HepG2 (cell line): ENCODE measurements at regions not wholly inside any gene's neighbourhood (a gene's known extent, or its start where the extent isn't known, plus 50 kb on each side); places are given as distances from the start of the nearest gene placed in this dataset.
A peak's percentile ranks its signal among the peaks of the same experiment; 100 is the strongest.

Source experiments
- ATAC-seq: fragments of 200-7000 bp; cut with Tn5 transposase; 3 replicates; pipeline ENCODE4 v1.9.1; 2020; ENCODE audit warnings: mild to moderate bottlenecking, moderate library complexity
- BruUV-seq: library from RNA; stranded (reverse); fragments of 400-500 nt; replicated peaks from 2 replicates; lab custom pipeline; 2021; lab: Mats Ljungman, UMichigan
- CTCF ChIA-PET: fragments of 300-600 bp; formaldehyde crosslinking; extraction: SDS; loops from one replicate; lab custom pipeline; 2021; ENCODE audit warnings: low total read pairs, inconsistent platforms, low intra/inter-chr PET ratio; lab: Yijun Ruan, JAX
- POLR2A ChIA-PET: fragments of 350-600 bp; sonication (Branson Sonifier 250); formaldehyde crosslinking; loops from one replicate; lab custom pipeline; 2020; ENCODE audit warnings: antibody characterized with exemption, inconsistent platforms; lab: Yijun Ruan, JAX
- DNase-seq: peaks from one replicate; pipeline ENCODE4 v3.0.0-alpha.2; 2015; ENCODE audit warnings: low spot score
- FAIRE-seq: peaks from 3 replicates; lab custom pipeline; 2011; peaks lifted over from hg19 to GRCh38; lab: Jason Lieb, UNC
- H2AFZ ChIP-seq: one replicate; pipeline ENCODE4 v1.6.1; 2011; ENCODE audit warnings: low read length, inconsistent platforms
- H3K27ac ChIP-seq: fragments of 300-600 bp; 3 replicates; pipeline ENCODE4 v1.8.0; 2011; ENCODE audit warnings: mixed run types, mild to moderate bottlenecking, mixed read lengths, low read length, inconsistent platforms; ENCODE audit not compliant: insufficient read depth; ENCODE audit errors: extremely low read length
- H3K27me3 ChIP-seq, 2 experiments: fragments of 200-600 bp in 1 of 2; 2 replicates in 1 of 2; 3 replicates in 1 of 2; pipeline versions ENCODE4 v1.6.0 to v1.8.0; 2011; ENCODE audit warnings: low read length in 2 of 2, mild to moderate bottlenecking in 2 of 2, moderate library complexity in 2 of 2, inconsistent platforms in 1 of 2; ENCODE audit not compliant: insufficient read depth in 2 of 2, control insufficient read depth in 1 of 2
- H3K36me3 ChIP-seq, 2 experiments: fragments of 200-600 bp in 1 of 2; replicated peaks in 1 of 2; 2 replicates in 1 of 2; 3 replicates in 1 of 2; pipeline versions ENCODE4 v1.5.1 to v1.8.0; 2011; ENCODE audit warnings: low read length in 2 of 2, inconsistent platforms in 1 of 2; ENCODE audit not compliant: insufficient read depth in 2 of 2, control insufficient read depth in 1 of 2
- H3K4me1 ChIP-seq: 2 replicates; pipeline ENCODE4 v1.5.1; 2012; ENCODE audit warnings: low read length, inconsistent platforms; ENCODE audit not compliant: insufficient read depth
- H3K4me2 ChIP-seq: 2 replicates; pipeline ENCODE4 v1.6.0; 2011; ENCODE audit warnings: low read depth, low read length, inconsistent platforms
- H3K4me3 ChIP-seq, 3 experiments: fragments of 200-600 bp in 1 of 3; sonication (generic), shearing (Covaris generic) in 1 of 3; replicated peaks in 1 of 3; 2 replicates each; pipeline ENCODE4 v1.5.1; 2011 to 2016; ENCODE audit warnings: low read length in 3 of 3, inconsistent platforms in 2 of 3, low read depth in 2 of 3, mild to moderate bottlenecking in 2 of 3, control low read depth in 1 of 3, mixed read lengths in 1 of 3; ENCODE audit not compliant: insufficient read depth in 1 of 3
- H3K79me2 ChIP-seq: one replicate; pipeline ENCODE4 v1.6.1; 2011; ENCODE audit warnings: low read length, inconsistent platforms; ENCODE audit not compliant: insufficient read depth
- H3K9ac ChIP-seq: 2 replicates; pipeline ENCODE4 v1.6.0; 2011; ENCODE audit warnings: mild to moderate bottlenecking, low read depth, low read length, inconsistent platforms; ENCODE audit not compliant: insufficient read depth
- H3K9me3 ChIP-seq: 2 replicates; pipeline ENCODE4 v1.5.1; 2012; ENCODE audit warnings: mild to moderate bottlenecking, low read length
- H4K20me1 ChIP-seq: 2 replicates; pipeline ENCODE4 v1.6.0; 2011; ENCODE audit warnings: inconsistent platforms, mild to moderate bottlenecking, low read length, moderate library complexity; ENCODE audit not compliant: insufficient read depth
- ADNP ChIP-seq: sonication (generic); formaldehyde crosslinking; IDR thresholded peaks from 2 replicates; pipeline ENCODE4 v1.4.0; 2020; ENCODE audit warnings: missing genetic modification reagents
- ASH2L ChIP-seq: fragments of 300-600, 200-600 bp; sonication (generic); IDR thresholded peaks from 2 replicates; pipeline ENCODE4 v1.7.0; 2017; ENCODE audit warnings: low read depth, mild to moderate bottlenecking, moderate library complexity, mixed read lengths, low read length; ENCODE audit not compliant: insufficient read length
- DPF2 ChIP-seq: sonication (generic); formaldehyde crosslinking; IDR thresholded peaks from 2 replicates; pipeline ENCODE4 v1.4.0; 2020; ENCODE audit warnings: mild to moderate bottlenecking, low read depth, missing genetic modification reagents, borderline replicate concordance
- HNF4A ChIP-seq: sonication (generic); formaldehyde crosslinking; IDR thresholded peaks from 2 replicates; pipeline ENCODE4 v1.4.0; 2020; ENCODE audit warnings: missing genetic modification reagents
- MAF1 ChIP-seq: sonication (generic); formaldehyde crosslinking; IDR thresholded peaks from 2 replicates; pipeline ENCODE4 v1.5.0; 2020; ENCODE audit warnings: missing genetic modification reagents, borderline replicate concordance
- NFE2L2 ChIP-seq: fragments of 150-350 bp; IDR thresholded peaks from 2 replicates; pipeline ENCODE4 v1.6.1; 2014; ENCODE audit warnings: low read length
- PATZ1 ChIP-seq: sonication (generic); formaldehyde crosslinking; IDR thresholded peaks from 2 replicates; pipeline ENCODE4 v1.4.0; 2020; ENCODE audit warnings: missing genetic modification reagents
- RARG ChIP-seq: sonication (generic); formaldehyde crosslinking; IDR thresholded peaks from 2 replicates; pipeline ENCODE4 v1.4.0; 2020; ENCODE audit warnings: low read depth, mild to moderate bottlenecking, missing genetic modification reagents
- ZNF121 ChIP-seq: sonication (generic); formaldehyde crosslinking; IDR thresholded peaks from 2 replicates; pipeline ENCODE4 v1.5.0; 2020; ENCODE audit warnings: mild to moderate bottlenecking, missing genetic modification reagents
- ZNF768 ChIP-seq: sonication (generic); formaldehyde crosslinking; IDR thresholded peaks from 2 replicates; pipeline ENCODE4 v1.4.0; 2020; ENCODE audit warnings: missing genetic modification reagents
- ZSCAN29 ChIP-seq: sonication (generic); formaldehyde crosslinking; conservative IDR thresholded peaks from 2 replicates; pipeline ENCODE4 v1.4.0; 2020; ENCODE audit warnings: mild to moderate bottlenecking, missing genetic modification reagents
- WGBS: methylation state at CpG from one replicate; pipeline ENCODE4 v1.1.6; 2017; ENCODE audit warnings: low lambda C conversion rate; 5-methylcytosine and 5-hydroxymethylcytosine counted together
- in situ Hi-C: cut with HindIII; loops from 2 replicates; pipeline ENCODE4 v1.10.0; 2017; ENCODE audit warnings: low pct_unique_long_range_greater_than_20kb; ENCODE audit not compliant: extremely low pct_ligation_motif_present
- intact Hi-C: fragments of 100-400 bp; cut with micrococcal nuclease; formaldehyde crosslinking; loops from one replicate; pipeline ENCODE4 v1.10.0; 2022; ENCODE audit not compliant: unreplicated experiment
- TF ChIP-seq, protein P1 (sequence below): sonication (generic); formaldehyde crosslinking; IDR thresholded peaks from 2 replicates; pipeline ENCODE4 v1.4.0; 2020; ENCODE audit warnings: missing genetic modification reagents, borderline replicate concordance
- TF ChIP-seq, protein P2 (sequence below): sonication (generic); formaldehyde crosslinking; IDR thresholded peaks from 2 replicates; pipeline ENCODE4 v1.4.0; 2020; ENCODE audit warnings: missing genetic modification reagents, mild to moderate bottlenecking, borderline replicate concordance

DNA sequence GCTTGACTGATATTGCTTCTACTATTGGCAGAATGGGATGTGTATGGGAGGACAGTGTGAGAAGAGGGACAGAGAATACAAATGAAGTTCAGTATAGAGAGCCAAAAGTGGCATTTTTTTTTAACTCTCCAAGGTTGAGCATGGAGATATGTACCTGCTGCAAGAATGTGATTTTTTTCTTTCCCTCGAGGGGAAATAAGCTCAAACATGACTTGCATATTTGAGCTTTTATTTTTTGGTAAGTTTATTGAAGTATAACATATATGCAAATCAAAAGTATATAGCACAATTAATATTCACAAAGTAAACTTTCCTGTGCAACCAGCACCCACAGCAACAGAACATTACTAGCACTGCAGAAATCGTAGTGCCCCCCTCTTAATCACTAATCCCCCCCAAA, 285.7 kb upstream of the ADRA1B start:
- H3K9me3 ChIP-seq = no peaks in the 10 kb centered on the region

DNA sequence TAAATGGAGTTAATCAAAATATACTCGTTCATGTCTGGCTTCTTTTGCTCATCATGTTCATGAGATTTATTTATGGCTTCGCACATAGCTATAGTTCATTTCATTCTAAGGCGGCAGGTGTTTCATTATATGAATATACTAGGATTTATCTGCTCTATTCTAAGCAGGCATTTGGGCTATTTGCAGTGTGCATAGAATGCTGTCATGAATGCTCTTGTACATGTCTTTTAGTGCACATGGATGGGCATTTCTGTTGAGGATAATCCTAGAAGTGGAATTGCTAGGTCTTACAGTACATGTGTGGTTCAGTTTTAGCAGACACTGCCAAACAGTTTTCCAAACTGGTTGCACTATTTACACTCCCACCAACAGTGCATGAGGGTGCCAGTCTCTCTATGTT, 285.3 kb upstream of the ADRA1B start:
- H2AFZ ChIP-seq = no peak overlapping the region
- ATAC-seq (no peak), DNase-seq (no peak), FAIRE-seq (no peak)
- H3K79me2 ChIP-seq = no peaks in the 10 kb centered on the region
- no peak overlapping the region for H3K27ac ChIP-seq
- no peaks in the 10 kb centered on the region for H4K20me1 ChIP-seq
- no peaks in the 10 kb centered on the region for H3K9me3 ChIP-seq
- 2% methylated on average over 3 of the region's 3 CpGs for WGBS
- no TSS peak for BruUV-seq
- no peak overlapping the region for H3K4me3 ChIP-seq
- CTCF ChIA-PET = no interaction called here
- H3K4me1 ChIP-seq = no peaks in the 10 kb centered on the region
- H3K27me3 ChIP-seq = no peaks in the 10 kb centered on the region
- H3K4me2 ChIP-seq = no peak overlapping the region
- no peaks in the 10 kb centered on the region for H3K36me3 ChIP-seq
- in situ Hi-C loops (no loop called here), intact Hi-C loops (no loop called here)
- POLR2A ChIA-PET = no interaction called here
- no peak overlapping the region for H3K9ac ChIP-seq
- TF ChIP-seq ADNP (CRISPR knock-in tag) (no peak), ASH2L (no peak), ZSCAN29 (CRISPR knock-in tag) (no peak), MAF1 (CRISPR knock-in tag) (no peak), DPF2 (CRISPR knock-in tag) (no peak), PATZ1 (CRISPR knock-in tag) (no peak), ZNF121 (CRISPR knock-in tag) (no peak), HNF4A (CRISPR knock-in tag) (no peak), ZNF768 (CRISPR knock-in tag) (no peak)
- TF ChIP-seq, protein P1, sequence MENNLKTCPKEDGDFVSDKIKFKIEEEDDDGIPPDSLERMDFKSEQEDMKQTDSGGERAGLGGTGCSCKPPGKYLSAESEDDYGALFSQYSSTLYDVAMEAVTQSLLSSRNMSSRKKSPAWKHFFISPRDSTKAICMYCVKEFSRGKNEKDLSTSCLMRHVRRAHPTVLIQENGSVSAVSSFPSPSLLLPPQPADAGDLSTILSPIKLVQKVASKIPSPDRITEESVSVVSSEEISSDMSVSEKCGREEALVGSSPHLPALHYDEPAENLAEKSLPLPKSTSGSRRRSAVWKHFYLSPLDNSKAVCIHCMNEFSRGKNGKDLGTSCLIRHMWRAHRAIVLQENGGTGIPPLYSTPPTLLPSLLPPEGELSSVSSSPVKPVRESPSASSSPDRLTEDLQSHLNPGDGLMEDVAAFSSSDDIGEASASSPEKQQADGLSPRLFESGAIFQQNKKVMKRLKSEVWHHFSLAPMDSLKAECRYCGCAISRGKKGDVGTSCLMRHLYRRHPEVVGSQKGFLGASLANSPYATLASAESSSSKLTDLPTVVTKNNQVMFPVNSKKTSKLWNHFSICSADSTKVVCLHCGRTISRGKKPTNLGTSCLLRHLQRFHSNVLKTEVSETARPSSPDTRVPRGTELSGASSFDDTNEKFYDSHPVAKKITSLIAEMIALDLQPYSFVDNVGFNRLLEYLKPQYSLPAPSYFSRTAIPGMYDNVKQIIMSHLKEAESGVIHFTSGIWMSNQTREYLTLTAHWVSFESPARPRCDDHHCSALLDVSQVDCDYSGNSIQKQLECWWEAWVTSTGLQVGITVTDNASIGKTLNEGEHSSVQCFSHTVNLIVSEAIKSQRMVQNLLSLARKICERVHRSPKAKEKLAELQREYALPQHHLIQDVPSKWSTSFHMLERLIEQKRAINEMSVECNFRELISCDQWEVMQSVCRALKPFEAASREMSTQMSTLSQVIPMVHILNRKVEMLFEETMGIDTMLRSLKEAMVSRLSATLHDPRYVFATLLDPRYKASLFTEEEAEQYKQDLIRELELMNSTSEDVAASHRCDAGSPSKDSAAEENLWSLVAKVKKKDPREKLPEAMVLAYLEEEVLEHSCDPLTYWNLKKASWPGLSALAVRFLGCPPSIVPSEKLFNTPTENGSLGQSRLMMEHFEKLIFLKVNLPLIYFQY (CRISPR knock-in tag) = no peak
- TF ChIP-seq, protein P2, sequence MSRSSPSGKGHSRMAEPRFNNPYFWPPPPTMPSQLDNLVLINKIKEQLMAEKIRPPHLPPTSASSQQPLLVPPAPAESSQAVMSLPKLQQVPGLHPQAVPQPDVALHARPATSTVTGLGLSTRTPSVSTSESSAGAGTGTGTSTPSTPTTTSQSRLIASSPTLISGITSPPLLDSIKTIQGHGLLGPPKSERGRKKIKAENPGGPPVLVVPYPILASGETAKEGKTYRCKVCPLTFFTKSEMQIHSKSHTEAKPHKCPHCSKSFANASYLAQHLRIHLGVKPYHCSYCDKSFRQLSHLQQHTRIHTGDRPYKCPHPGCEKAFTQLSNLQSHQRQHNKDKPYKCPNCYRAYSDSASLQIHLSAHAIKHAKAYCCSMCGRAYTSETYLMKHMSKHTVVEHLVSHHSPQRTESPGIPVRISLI (CRISPR knock-in tag) = no peak

More for the DNA sequence above, 285.7 kb upstream of the ADRA1B start:
- H3K9ac ChIP-seq = no peak overlapping the region
- no peaks in the 10 kb centered on the region for H3K79me2 ChIP-seq
- BruUV-seq = no TSS peak
- in situ Hi-C loops (no loop called here), intact Hi-C loops (no loop called here)
- H3K27ac ChIP-seq = no peak overlapping the region
- POLR2A ChIA-PET = no interaction called here
- no peak for FAIRE-seq
- no peaks in the 10 kb centered on the region for H4K20me1 ChIP-seq
- no peaks in the 10 kb centered on the region for H3K36me3 ChIP-seq
- TF ChIP-seq NFE2L2 (peak; percentile 64), RARG (CRISPR knock-in tag) (no peak)
- 0% methylated on average over 2 of the region's 2 CpGs for WGBS
- DNase-seq = no peak
- H3K27me3 ChIP-seq = no peaks in the 10 kb centered on the region
- no peak overlapping the region for H3K4me3 ChIP-seq
- H3K4me2 ChIP-seq = no peak overlapping the region
- H3K4me1 ChIP-seq = no peaks in the 10 kb centered on the region
- CTCF ChIA-PET = no interaction called here
- no peak overlapping the region for H2AFZ ChIP-seq
- ATAC-seq = no peak
